Embryonic facial prominence (tissue), 1 donor: ENCODE measurements at regions not wholly inside any gene's neighbourhood (a gene's known extent, or its start where the extent isn't known, plus 50 kb on each side); places are given as distances from the start of the nearest gene placed in this dataset.
"Not testable (repeated sequence)": the region's sequence is repeated elsewhere in the genome, so short reads cannot be mapped to it uniquely, and the experiment has no call there.

Experiments used
- DNase-seq: peaks from one replicate; pipeline ENCODE4 v3.0.0-alpha.2; 2016; ENCODE audit errors: extremely low spot score

DNA sequence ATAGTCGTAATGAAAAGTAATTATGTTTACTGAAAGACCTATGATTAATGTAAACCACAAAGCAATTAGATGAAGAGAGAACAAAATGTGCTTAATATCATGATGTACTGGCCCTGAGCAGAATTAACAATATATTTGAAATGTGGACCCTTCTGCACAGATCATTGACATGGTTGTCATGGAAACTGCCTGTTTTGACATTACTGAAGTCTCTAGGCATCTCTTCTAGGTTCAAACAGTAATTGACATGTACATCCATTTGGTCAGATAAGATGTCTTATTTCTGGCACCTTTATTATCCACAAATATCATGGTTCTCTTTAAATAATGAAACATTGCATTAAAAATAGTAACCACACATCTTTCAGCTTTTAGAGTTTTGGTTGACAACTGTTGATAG lies 251.7 kb upstream of the GNPDA2 start:
- no peak for DNase-seq

GRCh38 chr4:44965435-44966095 lies 239.2 kb upstream of the GNPDA2 start:
- DNase-seq, result no peak

DNA sequence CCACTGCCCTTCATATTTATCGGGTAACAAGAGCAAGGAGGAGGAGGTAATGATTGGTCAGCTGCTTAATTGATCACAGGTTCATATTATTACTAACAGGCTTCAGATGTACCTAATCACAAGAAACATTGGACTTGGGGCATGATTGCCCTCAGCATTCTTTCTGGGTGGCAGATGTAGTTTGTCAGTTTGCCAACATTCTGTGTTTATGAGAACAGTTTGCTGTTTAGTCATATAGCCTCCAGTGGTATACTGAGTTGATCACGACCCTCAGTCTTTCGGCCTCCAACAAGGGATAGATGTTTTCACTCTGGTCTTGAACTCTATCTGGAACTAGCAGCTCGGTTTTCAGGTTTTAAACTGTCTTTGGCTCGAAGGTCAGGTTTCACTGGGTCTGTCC lies 237.7 kb upstream of the GNPDA2 start:
- DNase-seq, result not testable (repeated sequence)

DNA sequence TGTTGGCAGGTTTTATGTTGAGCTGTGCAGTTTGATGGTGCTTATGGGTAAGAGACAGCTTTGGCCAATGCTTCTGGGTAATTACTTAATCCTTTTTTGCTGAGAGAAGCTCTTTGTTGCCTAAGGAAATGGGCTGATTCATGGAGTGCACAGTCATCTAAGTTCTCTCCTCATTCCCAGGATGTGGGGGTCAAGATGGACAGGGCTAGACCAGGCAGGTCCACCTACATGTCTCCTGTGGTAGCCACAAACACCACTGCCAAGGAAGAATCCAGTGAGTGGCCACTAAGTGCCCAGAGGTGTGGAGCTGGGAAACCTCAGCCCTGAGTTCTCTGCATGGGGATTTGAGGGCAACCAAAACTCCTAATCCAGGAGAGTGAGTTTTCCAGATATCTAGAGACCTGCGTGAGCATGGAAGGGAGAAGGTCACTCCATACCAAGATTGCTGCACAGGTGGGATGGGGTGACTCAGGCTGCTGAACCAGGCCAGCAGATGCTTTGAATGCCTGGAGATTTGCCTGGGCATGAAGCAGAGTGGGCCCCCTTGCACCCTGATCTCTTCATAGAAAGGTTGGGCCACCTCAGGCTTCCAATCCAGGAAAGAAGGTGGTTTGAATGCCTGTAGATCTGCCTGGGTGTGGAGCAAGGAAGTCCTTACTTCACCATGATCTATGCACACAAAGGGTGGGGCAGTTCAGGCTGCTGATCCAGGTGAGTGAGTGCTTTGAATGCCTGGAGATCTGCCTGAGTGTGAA lies 234.8 kb upstream of the GNPDA2 start:
- DNase-seq, result no peak

DNA sequence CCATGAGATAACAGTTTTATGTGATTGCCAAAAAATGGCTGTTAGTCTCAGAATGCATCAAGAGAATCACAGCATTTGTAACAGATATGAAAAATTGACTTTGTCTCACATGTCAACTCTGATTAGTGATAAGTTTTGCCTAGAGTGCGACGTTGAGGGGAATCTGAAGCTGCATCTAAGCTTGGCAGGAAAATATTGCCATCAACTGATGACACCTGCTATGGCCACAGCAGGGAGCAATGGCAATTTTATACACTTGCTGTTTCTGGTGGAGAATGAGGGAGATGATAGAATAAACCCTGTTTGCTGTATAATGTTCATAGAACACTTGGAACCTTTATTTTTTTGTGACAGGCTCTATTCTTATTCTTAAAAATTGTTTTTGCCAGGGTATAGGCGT lies 205.4 kb upstream of the GNPDA2 start:
- no peak for DNase-seq

DNA sequence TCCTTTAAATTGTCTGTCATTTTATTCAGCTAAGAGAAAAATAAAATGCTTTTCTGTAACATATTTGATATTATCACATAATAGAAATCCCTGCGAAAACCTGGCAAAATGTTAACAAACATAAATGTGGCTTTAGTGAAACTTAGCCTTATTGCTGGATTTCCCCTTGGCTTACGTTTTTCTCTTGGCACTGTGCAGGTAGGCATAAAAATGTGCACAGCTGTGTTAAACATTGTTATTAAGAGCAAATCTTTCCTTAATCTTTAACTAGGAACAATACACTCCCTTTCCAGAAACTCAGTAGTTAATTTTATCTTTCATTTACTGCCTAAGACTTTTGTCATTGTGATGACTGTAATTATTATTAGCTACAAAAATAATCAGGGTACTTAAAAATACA lies 202.4 kb upstream of the GNPDA2 start:
- no peak for DNase-seq

- DNase-seq, result no peak
These were observed 201.3 kb upstream of the GNPDA2 start for GRCh38 chr4:44927399-44928380.

DNA sequence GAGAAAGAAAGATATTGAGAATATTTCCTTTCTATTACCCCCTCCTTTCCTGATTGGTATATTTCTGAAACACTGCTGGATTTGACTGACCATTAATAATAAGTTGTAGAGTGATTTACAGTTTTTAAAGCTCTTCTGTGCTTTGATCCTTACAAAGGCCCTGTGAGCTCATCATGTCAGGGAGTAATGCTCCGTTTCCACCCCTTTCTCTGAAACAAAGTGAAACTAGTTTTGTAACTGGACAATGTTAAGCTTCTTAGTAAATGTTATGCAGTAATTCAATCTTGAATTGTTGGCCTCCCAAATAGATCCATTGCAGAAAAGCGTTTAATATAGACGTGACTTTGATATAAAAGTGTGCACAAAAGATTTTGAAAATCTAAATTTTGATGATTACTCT lies 190.1 kb upstream of the GNPDA2 start:
- no peak for DNase-seq

DNA sequence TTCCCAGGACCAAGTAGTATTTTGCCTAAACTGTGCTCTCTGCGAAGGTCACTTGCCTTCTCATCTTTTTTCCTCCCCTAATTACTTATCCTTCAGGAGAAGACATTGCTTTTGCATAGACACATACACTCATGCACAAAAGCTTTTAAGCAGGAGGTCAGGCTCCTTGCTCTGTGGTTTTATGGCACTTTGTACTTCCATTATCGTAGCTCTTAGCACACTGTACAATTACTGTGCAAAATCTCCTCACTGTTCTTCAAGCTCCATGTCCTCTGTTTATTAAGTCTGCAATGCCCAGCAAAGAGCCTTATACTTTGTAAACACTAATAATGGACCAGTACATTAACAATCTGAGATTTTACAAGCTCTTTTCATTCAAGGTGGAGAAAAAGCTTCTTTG lies 188.4 kb upstream of the GNPDA2 start:
- DNase-seq, result no peak

DNA sequence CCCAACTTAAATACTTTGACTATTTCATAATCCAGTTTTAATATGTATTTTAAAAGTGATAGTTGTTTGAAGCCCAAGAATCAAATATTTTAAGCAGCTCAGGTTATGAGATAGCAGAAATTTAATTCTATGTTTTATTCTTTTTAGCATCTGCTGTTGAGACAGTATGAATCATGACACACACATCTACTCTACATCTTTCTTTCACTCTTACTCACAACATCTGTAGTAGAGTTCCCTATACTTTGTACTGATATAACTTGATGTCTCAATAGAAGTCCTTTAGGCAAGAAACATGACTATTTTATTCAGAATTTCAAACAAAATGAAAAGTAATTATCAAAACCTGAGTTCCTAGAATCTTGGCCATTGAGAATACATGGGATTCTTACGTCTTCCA lies 187.9 kb upstream of the GNPDA2 start:
- no peak for DNase-seq

DNA sequence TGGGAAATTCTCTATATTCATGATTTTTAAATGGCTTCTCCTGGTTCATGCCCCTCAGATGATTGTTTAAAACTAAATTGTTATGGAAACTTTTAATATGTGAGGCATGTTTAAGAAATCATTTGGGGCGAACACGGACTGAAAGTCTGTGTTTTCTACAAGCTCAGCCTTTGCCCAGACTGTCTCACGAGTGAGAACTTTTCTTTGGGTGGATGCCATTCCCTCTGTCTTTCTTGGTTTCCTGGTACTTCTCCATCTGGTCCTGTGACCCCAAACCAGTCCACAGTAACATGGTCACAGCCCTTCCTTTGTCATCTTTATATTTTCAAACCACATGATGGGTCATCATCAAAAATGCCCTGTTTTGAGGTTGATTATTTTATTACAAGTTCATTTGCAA lies 186.6 kb upstream of the GNPDA2 start:
- no peak for DNase-seq

DNA sequence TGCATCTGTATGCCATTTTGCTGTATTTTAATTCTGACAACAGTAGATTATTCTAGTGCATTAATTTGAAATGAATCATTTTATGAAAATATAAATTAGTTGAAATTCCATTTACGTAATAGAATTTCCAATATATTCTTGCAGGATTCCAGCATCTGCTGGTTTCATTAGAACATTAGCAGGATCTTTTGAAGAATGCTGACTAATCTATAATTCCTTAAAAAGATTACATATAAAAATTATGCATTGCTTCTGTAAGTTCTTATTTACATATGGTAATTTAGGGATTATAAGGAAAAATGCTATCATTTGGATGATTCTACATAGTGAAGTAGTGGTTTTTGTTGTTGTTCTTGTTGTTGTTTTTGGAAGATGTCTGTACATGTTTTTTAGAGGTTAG lies 182.2 kb upstream of the GNPDA2 start:
- no peak for DNase-seq

- DNase-seq, result no peak
These were observed 145.9 kb upstream of the GNPDA2 start for GRCh38 chr4:44872246-44872645.

DNA sequence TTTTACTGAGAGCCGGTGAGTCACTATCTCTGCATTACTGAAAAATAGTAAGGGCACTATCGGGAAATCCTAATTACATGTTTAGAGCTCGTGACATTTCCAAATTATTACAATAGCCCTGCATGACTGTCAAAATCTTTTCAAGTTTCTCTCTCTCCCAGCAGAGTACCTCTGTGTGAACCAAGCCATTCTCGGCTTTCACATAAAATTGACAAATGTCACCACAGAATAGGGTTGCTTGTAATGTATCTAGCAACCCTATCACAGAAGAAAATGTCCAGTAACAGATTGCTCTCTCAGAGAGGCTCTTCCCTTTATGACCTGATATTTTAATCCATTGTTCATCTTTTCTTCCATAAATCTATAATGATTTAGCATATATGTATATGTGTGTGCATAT lies 144.8 kb upstream of the GNPDA2 start:
- DNase-seq, result no peak

- DNase-seq, result no peak
These were observed 143.6 kb upstream of the GNPDA2 start for GRCh38 chr4:44869985-44870384.

- no peak for DNase-seq
These were observed 143.0 kb upstream of the GNPDA2 start for GRCh38 chr4:44869222-44869882.

DNA sequence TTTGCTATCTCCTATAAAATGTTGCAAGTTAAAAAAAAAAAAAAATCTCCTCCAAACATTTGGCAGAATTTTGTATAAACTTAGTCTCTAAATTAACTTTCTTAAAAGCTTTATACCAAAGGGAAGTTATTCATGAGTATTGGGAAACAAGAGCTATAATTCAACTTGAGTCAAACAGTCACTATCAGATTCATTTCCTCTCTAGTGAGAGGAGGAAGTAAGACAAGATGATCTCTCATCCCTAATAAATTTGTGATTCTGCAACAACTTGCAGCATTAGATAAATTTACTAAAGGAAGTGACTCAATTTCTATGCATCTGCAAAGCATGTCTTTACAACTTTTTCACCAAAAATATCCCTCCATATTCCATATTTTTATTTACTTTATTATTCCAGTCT lies 135.4 kb upstream of the GNPDA2 start:
- DNase-seq, result no peak

DNA sequence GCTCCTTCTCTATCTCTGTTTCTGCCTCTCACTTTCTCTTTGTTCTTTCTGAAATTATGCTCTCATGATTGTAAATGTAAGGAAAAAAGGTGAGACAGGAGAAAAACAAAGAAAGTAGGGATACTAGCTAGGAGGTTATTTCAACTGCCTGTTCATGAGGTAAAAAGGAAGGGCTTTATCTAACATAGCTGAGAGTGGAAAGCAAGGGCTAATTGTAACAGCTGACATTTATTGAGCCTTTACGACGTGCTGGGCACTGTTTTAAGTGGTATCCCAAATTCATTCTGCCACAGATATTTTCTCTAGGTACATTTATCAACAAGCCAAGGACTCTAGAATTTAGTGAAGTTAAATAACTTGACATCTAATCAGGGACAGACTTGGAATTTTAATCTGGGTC lies 133.1 kb upstream of the GNPDA2 start:
- no peak for DNase-seq

- no peak for DNase-seq
These were observed 122.1 kb upstream of the GNPDA2 start for GRCh38 chr4:44848466-44848865.

DNA sequence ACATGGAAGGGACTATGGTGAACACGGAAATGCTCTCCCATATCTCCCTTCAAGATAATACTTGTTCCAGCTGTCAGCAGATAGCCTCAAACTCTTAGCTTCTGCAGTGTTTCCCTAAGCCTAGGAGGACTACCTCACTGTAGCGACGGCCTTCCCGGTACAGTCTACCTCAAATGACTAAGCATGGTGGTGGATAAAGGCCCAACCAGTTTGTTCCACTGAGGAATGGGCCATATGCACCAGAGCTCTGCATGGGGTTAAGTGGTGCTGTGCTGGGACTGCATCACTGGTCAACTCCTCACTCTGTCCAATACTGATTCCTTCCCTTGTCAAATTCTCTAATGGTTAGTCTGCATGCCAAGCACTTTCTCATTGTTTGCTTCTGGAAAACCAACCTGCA lies 119.6 kb upstream of the GNPDA2 start:
- no peak for DNase-seq

GRCh38 chr4:44845309-44845708 lies 119.0 kb upstream of the GNPDA2 start:
- no peak for DNase-seq

DNA sequence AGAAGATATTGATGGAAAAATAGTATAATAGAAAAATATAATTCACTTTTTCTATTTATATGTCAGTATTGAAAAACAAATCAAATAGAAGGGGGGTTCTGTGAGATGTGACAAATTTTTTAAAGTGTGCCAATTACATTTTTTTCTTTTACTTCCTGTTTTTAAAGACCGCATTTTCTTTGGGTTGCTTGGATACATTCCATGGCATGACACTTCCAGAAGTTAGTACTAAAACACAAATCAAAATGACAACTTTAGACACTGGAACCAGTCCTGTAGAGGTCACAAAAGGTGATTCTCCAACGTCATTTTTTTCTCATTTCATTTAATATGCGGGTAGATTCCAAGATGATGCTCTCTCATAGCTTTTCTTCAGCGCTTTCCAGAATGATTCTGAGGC lies 116.2 kb upstream of the GNPDA2 start:
- no peak for DNase-seq
